ENCODE measurements at regions not wholly inside any gene's neighbourhood (a gene's known extent, or its start where the extent isn't known, plus 50 kb on each side); places are given as distances from the start of the nearest gene placed in this dataset.

DNA sequence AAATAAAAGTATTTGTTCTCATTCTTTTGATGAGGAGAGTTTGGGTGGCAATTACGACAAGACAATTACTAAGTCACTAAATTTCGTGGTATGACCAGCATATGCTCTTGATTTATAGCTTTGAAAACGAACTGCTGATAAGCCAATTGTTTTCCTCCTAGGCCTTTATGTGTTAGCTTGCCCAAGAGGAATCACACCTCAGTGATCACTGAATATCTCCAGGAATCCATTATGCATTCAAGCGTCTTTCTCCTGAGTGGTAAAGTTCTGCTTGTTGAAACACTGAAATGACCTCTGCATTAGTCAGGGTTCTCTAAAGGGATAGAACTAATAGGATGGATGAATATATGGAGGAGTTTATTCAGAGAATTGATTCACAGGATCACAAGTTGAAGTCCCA, 677.7 kb upstream of the MEF2C start:
- TF ChIP-seq, protein P1, sequence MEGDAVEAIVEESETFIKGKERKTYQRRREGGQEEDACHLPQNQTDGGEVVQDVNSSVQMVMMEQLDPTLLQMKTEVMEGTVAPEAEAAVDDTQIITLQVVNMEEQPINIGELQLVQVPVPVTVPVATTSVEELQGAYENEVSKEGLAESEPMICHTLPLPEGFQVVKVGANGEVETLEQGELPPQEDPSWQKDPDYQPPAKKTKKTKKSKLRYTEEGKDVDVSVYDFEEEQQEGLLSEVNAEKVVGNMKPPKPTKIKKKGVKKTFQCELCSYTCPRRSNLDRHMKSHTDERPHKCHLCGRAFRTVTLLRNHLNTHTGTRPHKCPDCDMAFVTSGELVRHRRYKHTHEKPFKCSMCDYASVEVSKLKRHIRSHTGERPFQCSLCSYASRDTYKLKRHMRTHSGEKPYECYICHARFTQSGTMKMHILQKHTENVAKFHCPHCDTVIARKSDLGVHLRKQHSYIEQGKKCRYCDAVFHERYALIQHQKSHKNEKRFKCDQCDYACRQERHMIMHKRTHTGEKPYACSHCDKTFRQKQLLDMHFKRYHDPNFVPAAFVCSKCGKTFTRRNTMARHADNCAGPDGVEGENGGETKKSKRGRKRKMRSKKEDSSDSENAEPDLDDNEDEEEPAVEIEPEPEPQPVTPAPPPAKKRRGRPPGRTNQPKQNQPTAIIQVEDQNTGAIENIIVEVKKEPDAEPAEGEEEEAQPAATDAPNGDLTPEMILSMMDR (IDR thresholded peaks at IDR 0.05), result no peak
- TF ChIP-seq POLR2A (IDR thresholded peaks at IDR 0.05), result no peak
